ENCODE measurements at regions not wholly inside any gene's neighbourhood (a gene's known extent, or its start where the extent isn't known, plus 50 kb on each side); places are given as distances from the start of the nearest gene placed in this dataset.

DNA sequence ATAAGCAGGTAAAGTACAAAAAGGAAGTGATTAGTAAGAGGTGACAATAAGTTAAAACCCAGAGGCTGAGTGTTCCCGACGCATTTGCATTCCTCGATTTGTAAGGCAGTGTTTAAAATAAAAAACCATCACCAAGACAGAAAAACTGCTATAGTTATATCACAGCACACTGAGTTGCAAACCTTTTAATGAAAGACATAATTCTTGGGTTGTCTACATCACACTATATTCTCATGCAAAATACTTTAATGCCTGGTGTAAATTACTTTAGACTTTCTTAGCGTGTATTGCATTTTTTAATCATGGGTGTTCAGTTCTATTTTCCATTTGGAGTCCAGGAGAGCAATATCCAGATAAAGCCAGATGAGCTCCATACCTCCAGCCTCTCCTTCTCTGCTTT, 458.5 kb downstream of the MTX2 start:
- TF ChIP-seq, protein P1, sequence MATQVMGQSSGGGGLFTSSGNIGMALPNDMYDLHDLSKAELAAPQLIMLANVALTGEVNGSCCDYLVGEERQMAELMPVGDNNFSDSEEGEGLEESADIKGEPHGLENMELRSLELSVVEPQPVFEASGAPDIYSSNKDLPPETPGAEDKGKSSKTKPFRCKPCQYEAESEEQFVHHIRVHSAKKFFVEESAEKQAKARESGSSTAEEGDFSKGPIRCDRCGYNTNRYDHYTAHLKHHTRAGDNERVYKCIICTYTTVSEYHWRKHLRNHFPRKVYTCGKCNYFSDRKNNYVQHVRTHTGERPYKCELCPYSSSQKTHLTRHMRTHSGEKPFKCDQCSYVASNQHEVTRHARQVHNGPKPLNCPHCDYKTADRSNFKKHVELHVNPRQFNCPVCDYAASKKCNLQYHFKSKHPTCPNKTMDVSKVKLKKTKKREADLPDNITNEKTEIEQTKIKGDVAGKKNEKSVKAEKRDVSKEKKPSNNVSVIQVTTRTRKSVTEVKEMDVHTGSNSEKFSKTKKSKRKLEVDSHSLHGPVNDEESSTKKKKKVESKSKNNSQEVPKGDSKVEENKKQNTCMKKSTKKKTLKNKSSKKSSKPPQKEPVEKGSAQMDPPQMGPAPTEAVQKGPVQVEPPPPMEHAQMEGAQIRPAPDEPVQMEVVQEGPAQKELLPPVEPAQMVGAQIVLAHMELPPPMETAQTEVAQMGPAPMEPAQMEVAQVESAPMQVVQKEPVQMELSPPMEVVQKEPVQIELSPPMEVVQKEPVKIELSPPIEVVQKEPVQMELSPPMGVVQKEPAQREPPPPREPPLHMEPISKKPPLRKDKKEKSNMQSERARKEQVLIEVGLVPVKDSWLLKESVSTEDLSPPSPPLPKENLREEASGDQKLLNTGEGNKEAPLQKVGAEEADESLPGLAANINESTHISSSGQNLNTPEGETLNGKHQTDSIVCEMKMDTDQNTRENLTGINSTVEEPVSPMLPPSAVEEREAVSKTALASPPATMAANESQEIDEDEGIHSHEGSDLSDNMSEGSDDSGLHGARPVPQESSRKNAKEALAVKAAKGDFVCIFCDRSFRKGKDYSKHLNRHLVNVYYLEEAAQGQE (IDR thresholded peaks at IDR 0.05; ENCODE audit: low read depth): no peak
- TF ChIP-seq TEAD4 (IDR thresholded peaks at IDR 0.05) (no peak), YY1 (IDR thresholded peaks at IDR 0.05; ENCODE audit: low read depth) (no peak), NFIC (IDR thresholded peaks at IDR 0.05) (no peak), TAF1 (IDR thresholded peaks at IDR 0.05; ENCODE audit: low read depth) (no peak)
- TF ChIP-seq, protein P2, sequence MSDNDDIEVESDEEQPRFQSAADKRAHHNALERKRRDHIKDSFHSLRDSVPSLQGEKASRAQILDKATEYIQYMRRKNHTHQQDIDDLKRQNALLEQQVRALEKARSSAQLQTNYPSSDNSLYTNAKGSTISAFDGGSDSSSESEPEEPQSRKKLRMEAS (IDR thresholded peaks at IDR 0.05): no peak

DNA sequence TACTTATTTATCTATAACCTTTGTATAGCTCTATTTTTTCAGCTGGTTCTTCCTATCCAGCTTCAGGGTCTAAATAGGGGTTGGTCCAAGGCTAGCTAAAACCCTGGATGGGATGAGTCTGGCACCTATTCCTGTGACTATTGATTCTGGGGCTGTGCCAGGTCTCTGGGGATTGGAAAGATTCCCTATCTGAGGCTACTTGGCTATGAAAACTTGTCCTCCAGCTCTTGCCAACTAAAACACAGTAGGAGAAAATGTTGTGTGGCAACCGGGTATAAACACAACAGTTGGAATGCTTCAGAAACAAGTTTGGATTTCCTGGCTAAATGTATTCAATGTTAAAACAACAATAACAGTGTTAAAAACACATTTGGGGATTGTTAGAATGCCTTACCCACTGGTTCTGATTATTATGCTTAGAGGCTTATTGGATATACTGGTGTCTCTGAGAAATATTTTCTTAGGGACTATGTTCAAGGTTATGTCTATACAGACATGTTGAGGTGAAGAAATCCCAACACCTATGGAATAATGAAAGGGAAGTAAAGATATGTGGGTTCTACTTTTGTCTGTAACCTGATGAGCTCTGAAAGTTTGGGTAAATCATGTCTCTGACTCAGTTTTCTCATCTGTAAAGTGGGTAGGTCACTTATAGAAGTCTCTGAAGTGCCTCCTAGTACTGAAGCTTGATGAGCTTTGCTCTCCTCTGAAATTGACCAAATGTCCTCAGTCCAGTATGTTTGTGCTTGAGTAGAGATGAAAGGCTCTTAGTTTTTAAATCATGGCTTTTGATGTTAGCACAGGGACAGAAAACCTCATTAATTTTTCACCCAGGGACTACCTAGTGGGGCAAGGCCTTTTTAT, 460.7 kb downstream of the MTX2 start:
- TF ChIP-seq CREB1 (IDR thresholded peaks at IDR 0.05; ENCODE audit: low read depth): no peak
- TF ChIP-seq TCF12 (IDR thresholded peaks at IDR 0.05; ENCODE audit: low read depth): no peak

DNA sequence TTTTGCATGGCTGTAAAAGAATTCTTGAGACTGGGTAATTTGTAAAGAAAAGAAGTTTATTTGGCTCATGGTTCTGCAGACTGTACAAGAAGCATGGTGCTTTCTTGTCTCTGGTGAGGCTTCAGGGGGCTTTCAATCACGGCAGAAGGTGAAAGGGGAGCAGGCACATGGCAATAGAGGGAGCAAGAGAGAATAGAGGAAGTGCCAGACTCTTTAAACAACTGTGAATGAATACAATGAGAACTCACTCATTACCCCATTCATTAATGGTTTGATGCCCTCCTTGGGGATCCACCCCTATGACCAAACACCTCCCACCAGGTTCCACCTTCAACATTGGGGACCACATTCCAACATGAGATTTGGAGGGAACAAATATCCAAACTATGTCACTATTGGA, 463.5 kb downstream of the MTX2 start:
- TF ChIP-seq, protein P2 (IDR thresholded peaks at IDR 0.05): no peak
- TF ChIP-seq RAD21 (IDR thresholded peaks at IDR 0.05; ENCODE audit: low read depth) (no peak), TEAD4 (IDR thresholded peaks at IDR 0.05) (no peak), CREB1 (IDR thresholded peaks at IDR 0.05; ENCODE audit: low read depth) (no peak), ZBTB7A (IDR thresholded peaks at IDR 0.05; ENCODE audit: low read depth) (no peak), EP300 (IDR thresholded peaks at IDR 0.05; ENCODE audit: borderline replicate concordance) (no peak), CEBPB (IDR thresholded peaks at IDR 0.05) (no peak), TAF1 (IDR thresholded peaks at IDR 0.05; ENCODE audit: low read depth) (no peak), TCF12 (IDR thresholded peaks at IDR 0.05; ENCODE audit: low read depth) (no peak), YY1 (IDR thresholded peaks at IDR 0.05; ENCODE audit: low read depth) (no peak), NFIC (IDR thresholded peaks at IDR 0.05) (no peak), EGR1 (IDR thresholded peaks at IDR 0.05) (no peak)
- TF ChIP-seq, protein P1 (IDR thresholded peaks at IDR 0.05; ENCODE audit: low read depth): no peak
- TF ChIP-seq, protein P3, sequence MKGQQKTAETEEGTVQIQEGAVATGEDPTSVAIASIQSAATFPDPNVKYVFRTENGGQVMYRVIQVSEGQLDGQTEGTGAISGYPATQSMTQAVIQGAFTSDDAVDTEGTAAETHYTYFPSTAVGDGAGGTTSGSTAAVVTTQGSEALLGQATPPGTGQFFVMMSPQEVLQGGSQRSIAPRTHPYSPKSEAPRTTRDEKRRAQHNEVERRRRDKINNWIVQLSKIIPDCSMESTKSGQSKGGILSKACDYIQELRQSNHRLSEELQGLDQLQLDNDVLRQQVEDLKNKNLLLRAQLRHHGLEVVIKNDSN (IDR thresholded peaks at IDR 0.05): no peak

DNA sequence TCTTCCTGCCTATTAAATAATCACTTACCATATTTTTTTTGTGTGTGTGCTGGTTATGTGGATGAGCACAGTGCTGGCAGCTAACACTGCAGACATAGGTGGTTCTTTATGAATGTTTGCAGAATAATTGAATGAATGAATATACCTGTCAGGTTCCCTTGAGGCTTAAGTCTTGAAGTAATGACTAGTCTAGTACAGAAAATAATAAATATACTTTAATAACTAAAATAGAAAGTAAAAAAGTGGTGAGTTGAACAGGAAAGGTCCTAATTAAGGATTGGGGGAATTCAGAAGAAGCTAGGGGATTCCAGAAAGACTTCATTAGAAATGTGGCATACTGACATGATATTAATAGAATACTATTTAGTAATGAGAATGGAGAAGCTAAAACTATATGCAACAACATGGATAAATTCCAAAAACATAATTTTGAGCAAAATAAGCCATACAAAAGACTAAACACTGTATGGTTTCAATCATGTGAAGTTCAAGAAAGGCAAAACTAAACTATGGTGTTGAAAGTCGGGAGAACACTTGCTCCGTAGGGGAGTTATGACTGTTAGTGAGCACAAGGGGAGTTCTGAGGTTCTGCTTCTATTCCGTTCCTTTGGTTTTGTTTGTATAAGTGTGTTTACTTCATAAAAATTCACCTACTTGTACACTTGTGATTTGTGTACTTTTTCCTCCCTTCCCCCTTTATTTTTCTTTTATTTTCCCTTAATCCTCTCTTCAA, 464.6 kb downstream of the MTX2 start:
- TF ChIP-seq CREB1 (IDR thresholded peaks at IDR 0.05; ENCODE audit: low read depth): no peak
- TF ChIP-seq YY1 (IDR thresholded peaks at IDR 0.05; ENCODE audit: low read depth): no peak
- TF ChIP-seq TEAD4 (IDR thresholded peaks at IDR 0.05): no peak
- TF ChIP-seq, protein P1 (IDR thresholded peaks at IDR 0.05; ENCODE audit: low read depth): no peak
- TF ChIP-seq TAF1 (IDR thresholded peaks at IDR 0.05; ENCODE audit: low read depth): no peak
- TF ChIP-seq, protein P2 (IDR thresholded peaks at IDR 0.05): no peak
- TF ChIP-seq TCF12 (IDR thresholded peaks at IDR 0.05; ENCODE audit: low read depth): no peak
- TF ChIP-seq EGR1 (IDR thresholded peaks at IDR 0.05): no peak
- TF ChIP-seq RAD21 (IDR thresholded peaks at IDR 0.05; ENCODE audit: low read depth): no peak
- TF ChIP-seq ZBTB7A (IDR thresholded peaks at IDR 0.05; ENCODE audit: low read depth): no peak
- TF ChIP-seq EP300 (IDR thresholded peaks at IDR 0.05; ENCODE audit: borderline replicate concordance): no peak
- TF ChIP-seq, protein P3 (IDR thresholded peaks at IDR 0.05): no peak
- TF ChIP-seq CEBPB (IDR thresholded peaks at IDR 0.05): no peak
- TF ChIP-seq NFIC (IDR thresholded peaks at IDR 0.05): no peak
